Ovary (tissue), 7 donors: ENCODE measurements at regions not wholly inside any gene's neighbourhood (a gene's known extent, or its start where the extent isn't known, plus 50 kb on each side); places are given as distances from the start of the nearest gene placed in this dataset.

Experiments used
- DNase-seq, 5 donors: peaks; one replicate each; pipeline ENCODE4 v3.0.0-alpha.2; 2019 to 2020
- H3K27ac ChIP-seq, 2 donors: fragments of 200-600 bp; one replicate each; pipeline versions ENCODE4 v1.5.1 to v1.8.0; 2019 to 2022
- H3K27me3 ChIP-seq: fragments of 200-600 bp; one replicate; pipeline ENCODE4 v1.8.0; 2022
- H3K36me3 ChIP-seq: fragments of 200-600 bp; sonication (generic); one replicate; pipeline ENCODE4 v1.5.1; 2019
- H3K4me1 ChIP-seq: one replicate; pipeline ENCODE4 v1.8.1; 2013; ENCODE audit warnings: mild to moderate bottlenecking, moderate library complexity; ENCODE audit not compliant: insufficient read depth
- H3K4me3 ChIP-seq: fragments of 200-600 bp; sonication (generic); one replicate; pipeline ENCODE4 v1.5.1; 2017
- H3K9me3 ChIP-seq, 2 donors: fragments of 200-600 bp in 1 of 2; sonication (generic) in 1 of 2; one replicate each; pipeline versions ENCODE4 v1.5.1 to v1.8.1; 2013 to 2019; ENCODE audit warnings: mild to moderate bottlenecking in 1 of 2, moderate library complexity in 1 of 2
- EP300 ChIP-seq: sonication (generic); formaldehyde crosslinking; IDR thresholded peaks from one replicate; pipeline ENCODE4 v1.6.1; 2017; ENCODE audit warnings: antibody characterized with exemption
- POLR2A ChIP-seq: fragments of 450-650 bp; IDR thresholded peaks from one replicate; pipeline ENCODE4 v1.6.1; 2017; ENCODE audit warnings: antibody characterized with exemption, mild to moderate bottlenecking, moderate library complexity
- WGBS, 3 donors: extraction: QIAGEN DNeasy Blood & Tissue Kit in 1 of 3; methylation state at CpG; one replicate each; pipeline versions ENCODE4 v1.1.5 to v1.1.7; 2013 to 2017; 5-methylcytosine and 5-hydroxymethylcytosine counted together
- intact Hi-C, 4 donors: fragments of 100-400 bp; cut with DNase I; formaldehyde crosslinking; loops; one replicate each; pipeline versions ENCODE4 v1.11.0 to v1.15.1; 2022 to 2023
- TF ChIP-seq, protein P1 (sequence below), 3 donors: fragments of 450-650 bp in 2 of 3; fragments of 200-600 bp in 1 of 3; IDR thresholded peaks; one replicate each; pipeline versions ENCODE4 v1.5.1 to v1.8.0; 2016 to 2022; ENCODE audit warnings: antibody characterized with exemption in 3 of 3, mild to moderate bottlenecking in 1 of 3
- donor health status: DM: no; HTN: no; CAD: no; lungs with moderate emphysema.
- donor health status: DM: no; HTN: no; CAD: no.
- donor health status: Bipolar disorder and iron deficiency.
- donor health status: DM: no; HTN: no; CAD: no.
- donor health status: DM: yes; HTN: yes; CAD: no.

DNA sequence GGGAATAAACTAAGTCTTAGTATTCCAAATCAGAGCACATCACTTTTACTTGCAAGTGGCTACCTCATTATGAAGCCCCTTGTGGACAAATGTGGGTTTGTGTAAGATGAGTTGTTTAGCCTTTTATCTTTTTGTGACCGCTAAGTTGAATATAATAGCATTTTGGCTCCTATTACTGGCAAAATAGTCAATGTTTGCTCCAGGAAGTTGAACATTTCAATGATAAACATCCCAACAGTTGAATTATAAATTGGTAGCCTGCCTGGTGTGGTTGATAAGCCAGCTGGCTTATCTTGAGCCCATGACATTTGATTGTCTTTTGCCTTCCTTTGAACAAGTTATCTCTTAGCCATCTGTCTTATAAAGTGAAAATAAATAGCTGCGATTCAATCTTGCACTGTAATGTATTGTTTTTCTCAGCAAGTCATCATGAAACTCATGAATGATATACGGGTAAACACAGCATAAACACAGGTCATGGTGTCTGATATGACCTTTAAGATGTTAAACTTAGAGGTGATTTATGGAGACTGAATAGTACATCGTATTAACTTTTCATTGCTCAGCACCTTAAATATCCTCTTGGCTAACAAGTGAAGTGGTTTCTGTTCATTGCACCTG, 338.4 kb downstream of the SOCS6 start:
- DNase-seq: no peak
- Histone ChIP-seq H3K36me3 (no peaks in the 10 kb centered on the region), H3K4me1 (no peaks in the 10 kb centered on the region), H3K27me3 (no peaks in the 10 kb centered on the region), H3K27ac (no peak overlapping the region), H3K4me3 (no peak overlapping the region), H3K9me3 (no peaks in the 10 kb centered on the region)
- no peak for TF ChIP-seq POLR2A
- TF ChIP-seq, protein P1, sequence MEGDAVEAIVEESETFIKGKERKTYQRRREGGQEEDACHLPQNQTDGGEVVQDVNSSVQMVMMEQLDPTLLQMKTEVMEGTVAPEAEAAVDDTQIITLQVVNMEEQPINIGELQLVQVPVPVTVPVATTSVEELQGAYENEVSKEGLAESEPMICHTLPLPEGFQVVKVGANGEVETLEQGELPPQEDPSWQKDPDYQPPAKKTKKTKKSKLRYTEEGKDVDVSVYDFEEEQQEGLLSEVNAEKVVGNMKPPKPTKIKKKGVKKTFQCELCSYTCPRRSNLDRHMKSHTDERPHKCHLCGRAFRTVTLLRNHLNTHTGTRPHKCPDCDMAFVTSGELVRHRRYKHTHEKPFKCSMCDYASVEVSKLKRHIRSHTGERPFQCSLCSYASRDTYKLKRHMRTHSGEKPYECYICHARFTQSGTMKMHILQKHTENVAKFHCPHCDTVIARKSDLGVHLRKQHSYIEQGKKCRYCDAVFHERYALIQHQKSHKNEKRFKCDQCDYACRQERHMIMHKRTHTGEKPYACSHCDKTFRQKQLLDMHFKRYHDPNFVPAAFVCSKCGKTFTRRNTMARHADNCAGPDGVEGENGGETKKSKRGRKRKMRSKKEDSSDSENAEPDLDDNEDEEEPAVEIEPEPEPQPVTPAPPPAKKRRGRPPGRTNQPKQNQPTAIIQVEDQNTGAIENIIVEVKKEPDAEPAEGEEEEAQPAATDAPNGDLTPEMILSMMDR (IDR thresholded peaks at IDR 0.05): no peak
- TF ChIP-seq EP300: no peak
- intact Hi-C loops: no loop called here
- 48 to 66% (median 58%) methylated on average over 4 of the region's 4 CpGs for WGBS, 3 donors

- Histone ChIP-seq H3K36me3 (no peaks in the 10 kb centered on the region), H3K27ac (no peak overlapping the region), H3K9me3 (no peaks in the 10 kb centered on the region), H3K4me3 (no peak overlapping the region), H3K27me3 (no peaks in the 10 kb centered on the region), H3K4me1 (no peaks in the 10 kb centered on the region)
- TF ChIP-seq POLR2A (no peak), EP300 (no peak)
- TF ChIP-seq, protein P1 (IDR thresholded peaks at IDR 0.05): no peak
- 80 to 84% (median 81%) methylated on average over 9 of the region's 9 CpGs for WGBS, 3 donors
- DNase-seq: no peak
- intact Hi-C loops: no loop called here
Observed at GRCh38 chr18:70622622-70623419, 334.0 kb downstream of the SOCS6 start.

DNA sequence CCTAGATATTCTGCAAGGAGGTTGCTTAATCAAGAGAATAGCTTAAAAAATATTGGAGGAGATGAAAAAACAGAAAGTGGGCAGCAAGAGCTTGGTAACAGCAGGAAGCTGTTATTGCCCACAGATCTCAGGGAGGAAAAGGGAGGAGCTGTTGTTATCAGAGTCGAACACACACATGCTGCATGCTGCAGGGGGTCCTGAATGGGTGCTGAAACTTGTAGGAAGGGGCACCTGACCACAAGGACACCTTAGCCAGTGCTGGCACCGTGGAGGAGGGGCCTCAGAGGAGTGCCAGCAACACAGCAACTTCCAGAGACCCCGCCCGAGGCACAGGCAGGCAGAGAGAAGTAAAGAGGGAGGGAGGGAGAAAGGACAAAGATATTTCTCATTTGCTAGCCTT, 332.9 kb downstream of the SOCS6 start:
- Histone ChIP-seq H3K4me3 (no peak overlapping the region), H3K27me3 (no peaks in the 10 kb centered on the region), H3K27ac (no peak overlapping the region), H3K9me3 (no peaks in the 10 kb centered on the region), H3K36me3 (no peaks in the 10 kb centered on the region), H3K4me1 (no peaks in the 10 kb centered on the region)
- WGBS, 3 donors: 23 to 38% (median 23%) methylated on average over 4 of the region's 4 CpGs
- no peak for TF ChIP-seq POLR2A
- no peak for TF ChIP-seq EP300
- TF ChIP-seq, protein P1 (IDR thresholded peaks at IDR 0.05): no peak
- no peak for DNase-seq
- intact Hi-C loops: no loop called here

- H3K9me3 ChIP-seq: no peaks in the 10 kb centered on the region
- no peak for TF ChIP-seq EP300
- TF ChIP-seq, protein P1 (IDR thresholded peaks at IDR 0.05): no peak
- no peak for TF ChIP-seq POLR2A
- no peaks in the 10 kb centered on the region for H3K36me3 ChIP-seq
- no peak overlapping the region for H3K27ac ChIP-seq
- intact Hi-C loops: no loop called here
- no peak overlapping the region for H3K4me3 ChIP-seq
- WGBS, 3 donors: 56 to 63% (median 60%) methylated on average over 2 of the region's 2 CpGs
- no peaks in the 10 kb centered on the region for H3K27me3 ChIP-seq
- no peak for DNase-seq
- no peaks in the 10 kb centered on the region for H3K4me1 ChIP-seq
Observed at GRCh38 chr18:70620837-70621612, 332.2 kb downstream of the SOCS6 start.
